ENCODE measurements at regions not wholly inside any gene's neighbourhood (a gene's known extent, or its start where the extent isn't known, plus 50 kb on each side); places are given as distances from the start of the nearest gene placed in this dataset.

DNA sequence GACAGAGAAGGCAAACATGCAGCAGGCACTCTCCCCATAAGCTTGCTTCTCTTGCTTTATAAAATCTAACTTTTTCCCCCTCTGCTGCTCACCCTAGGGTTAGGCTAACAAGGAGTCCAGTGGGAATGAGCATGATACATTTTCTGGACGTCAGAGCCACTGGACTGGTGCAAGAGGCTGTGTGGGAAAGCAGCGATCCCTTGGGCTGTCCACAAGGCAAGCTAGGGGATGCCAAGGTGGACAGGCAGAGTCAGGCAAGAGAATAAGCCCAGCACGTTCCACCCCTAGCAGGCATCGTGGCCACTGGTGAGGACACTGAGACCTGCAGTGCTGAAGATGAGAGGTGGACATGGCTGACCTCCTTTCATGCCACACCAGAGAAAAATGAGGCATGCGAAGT, 290.9 kb upstream of the ZMIZ1 start:
- Histone ChIP-seq H3K27ac (ENCODE audit: low read depth, low read length) (no peak overlapping the region), H3K27me3 (ENCODE audit: insufficient read depth, low read length) (no peaks in the 10 kb centered on the region), H3K4me3 (replicated peaks in 1 of 2; ENCODE audit: low read depth in 1 of 2, low read length in 2 of 2) (no peak overlapping the region), H3K4me1 (ENCODE audit: control insufficient read depth in 1 of 2, insufficient read depth in 2 of 2, low read length in 2 of 2) (peaks cover 0 to 10% of the 10 kb centered on the region in 2 experiments; a peak in 3 of 4 replicates), H3K9me3 (ENCODE audit: control insufficient read depth in 1 of 2, insufficient read depth in 1 of 2, low read depth in 1 of 2, low read length in 2 of 2) (no peaks in the 10 kb centered on the region), H3K9me2 (ENCODE audit: insufficient read depth) (no peaks in the 10 kb centered on the region), H3K4me2 (ENCODE audit: low read length) (no peak overlapping the region), H2AFZ (ENCODE audit: low read depth, low read length, poor library complexity, severe bottlenecking) (no peak overlapping the region), H3K36me3 (ENCODE audit: control insufficient read depth in 1 of 2, insufficient read depth in 2 of 2, low read length in 2 of 2) (no peaks in the 10 kb centered on the region), H3K79me2 (ENCODE audit: insufficient read depth, low read length) (no peaks in the 10 kb centered on the region), H4K20me1 (ENCODE audit: insufficient read depth) (no peaks in the 10 kb centered on the region), H3K9ac (ENCODE audit: low read length) (no peak overlapping the region)
- CTCF ChIA-PET = no interaction called here
- intact Hi-C loops (cut with micrococcal nuclease) = no loop called here
- RAD21 ChIA-PET (ENCODE audit: low non-redundant PET in 1 of 2, low total read pairs in 2 of 2, uncharacterized antibody in 2 of 2, unreplicated experiment in 2 of 2) = no interaction called here
- POLR2A ChIA-PET = no interaction called here
- no peak for ATAC-seq
- BruUV-seq (replicated peaks) = no TSS peak
- DNase-seq (ENCODE audit: low read depth, low spot score) = no peak
- TF ChIP-seq FOSL1 (IDR thresholded peaks at IDR 0.05; ENCODE audit: low read depth) (no peak), CEBPB (IDR thresholded peaks at IDR 0.05; ENCODE audit: low read depth) (no peak), POLR2AphosphoS5 (IDR thresholded peaks at IDR 0.05; ENCODE audit: low read depth, low read length) (no peak), YY1 (IDR thresholded peaks at IDR 0.05; ENCODE audit: extremely low read depth, insufficient replicate concordance, low read depth, low read length) (no peak), TCF7L2 (IDR thresholded peaks at IDR 0.05; ENCODE audit: borderline replicate concordance, extremely low read depth, insufficient read depth, insufficient read length) (no peak), SIN3A (IDR thresholded peaks at IDR 0.05; ENCODE audit: low read depth) (no peak), ZFX (IDR thresholded peaks at IDR 0.05) (no peak), ZNF274 (IDR thresholded peaks at IDR 0.05; ENCODE audit: low read depth, low read length) (no peak), EZH2 (IDR thresholded peaks at IDR 0.05) (no peak), SP1 (IDR thresholded peaks at IDR 0.05; ENCODE audit: low read depth) (no peak), SRF (IDR thresholded peaks at IDR 0.05; ENCODE audit: low read depth) (no peak), POLR2A (IDR thresholded peaks at IDR 0.05; ENCODE audit: borderline replicate concordance, extremely low read depth, insufficient read depth, insufficient read length) (no peak), CBX3 (IDR thresholded peaks at IDR 0.05; ENCODE audit: low read depth) (no peak), EGR1 (IDR thresholded peaks at IDR 0.05; ENCODE audit: low read depth) (no peak), RAD21 (IDR thresholded peaks at IDR 0.05; ENCODE audit: low read depth) (no peak), ELF1 (IDR thresholded peaks at IDR 0.05; ENCODE audit: borderline replicate concordance, low read depth) (no peak)
- TF ChIP-seq, protein P1, sequence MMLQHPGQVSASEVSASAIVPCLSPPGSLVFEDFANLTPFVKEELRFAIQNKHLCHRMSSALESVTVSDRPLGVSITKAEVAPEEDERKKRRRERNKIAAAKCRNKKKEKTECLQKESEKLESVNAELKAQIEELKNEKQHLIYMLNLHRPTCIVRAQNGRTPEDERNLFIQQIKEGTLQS (IDR thresholded peaks at IDR 0.05) = no peak
- TF ChIP-seq, protein P2, sequence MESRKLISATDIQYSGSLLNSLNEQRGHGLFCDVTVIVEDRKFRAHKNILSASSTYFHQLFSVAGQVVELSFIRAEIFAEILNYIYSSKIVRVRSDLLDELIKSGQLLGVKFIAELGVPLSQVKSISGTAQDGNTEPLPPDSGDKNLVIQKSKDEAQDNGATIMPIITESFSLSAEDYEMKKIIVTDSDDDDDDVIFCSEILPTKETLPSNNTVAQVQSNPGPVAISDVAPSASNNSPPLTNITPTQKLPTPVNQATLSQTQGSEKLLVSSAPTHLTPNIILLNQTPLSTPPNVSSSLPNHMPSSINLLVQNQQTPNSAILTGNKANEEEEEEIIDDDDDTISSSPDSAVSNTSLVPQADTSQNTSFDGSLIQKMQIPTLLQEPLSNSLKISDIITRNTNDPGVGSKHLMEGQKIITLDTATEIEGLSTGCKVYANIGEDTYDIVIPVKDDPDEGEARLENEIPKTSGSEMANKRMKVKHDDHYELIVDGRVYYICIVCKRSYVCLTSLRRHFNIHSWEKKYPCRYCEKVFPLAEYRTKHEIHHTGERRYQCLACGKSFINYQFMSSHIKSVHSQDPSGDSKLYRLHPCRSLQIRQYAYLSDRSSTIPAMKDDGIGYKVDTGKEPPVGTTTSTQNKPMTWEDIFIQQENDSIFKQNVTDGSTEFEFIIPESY (IDR thresholded peaks at IDR 0.05; ENCODE audit: extremely low read depth, insufficient replicate concordance, low read length) = no peak
- TF ChIP-seq, protein P3, sequence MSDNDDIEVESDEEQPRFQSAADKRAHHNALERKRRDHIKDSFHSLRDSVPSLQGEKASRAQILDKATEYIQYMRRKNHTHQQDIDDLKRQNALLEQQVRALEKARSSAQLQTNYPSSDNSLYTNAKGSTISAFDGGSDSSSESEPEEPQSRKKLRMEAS (IDR thresholded peaks at IDR 0.05) = no peak
- TF ChIP-seq, protein P4, sequence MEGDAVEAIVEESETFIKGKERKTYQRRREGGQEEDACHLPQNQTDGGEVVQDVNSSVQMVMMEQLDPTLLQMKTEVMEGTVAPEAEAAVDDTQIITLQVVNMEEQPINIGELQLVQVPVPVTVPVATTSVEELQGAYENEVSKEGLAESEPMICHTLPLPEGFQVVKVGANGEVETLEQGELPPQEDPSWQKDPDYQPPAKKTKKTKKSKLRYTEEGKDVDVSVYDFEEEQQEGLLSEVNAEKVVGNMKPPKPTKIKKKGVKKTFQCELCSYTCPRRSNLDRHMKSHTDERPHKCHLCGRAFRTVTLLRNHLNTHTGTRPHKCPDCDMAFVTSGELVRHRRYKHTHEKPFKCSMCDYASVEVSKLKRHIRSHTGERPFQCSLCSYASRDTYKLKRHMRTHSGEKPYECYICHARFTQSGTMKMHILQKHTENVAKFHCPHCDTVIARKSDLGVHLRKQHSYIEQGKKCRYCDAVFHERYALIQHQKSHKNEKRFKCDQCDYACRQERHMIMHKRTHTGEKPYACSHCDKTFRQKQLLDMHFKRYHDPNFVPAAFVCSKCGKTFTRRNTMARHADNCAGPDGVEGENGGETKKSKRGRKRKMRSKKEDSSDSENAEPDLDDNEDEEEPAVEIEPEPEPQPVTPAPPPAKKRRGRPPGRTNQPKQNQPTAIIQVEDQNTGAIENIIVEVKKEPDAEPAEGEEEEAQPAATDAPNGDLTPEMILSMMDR (IDR thresholded peaks at IDR 0.05 in 2 of 3, conservative IDR thresholded peaks at IDR 0.05 in 1 of 3; ENCODE audit: borderline replicate concordance in 1 of 3, insufficient read depth in 1 of 3, low read depth in 2 of 3, low read length in 2 of 3) = no peak

Data from HCT116 (cell line).